AG08396 (cell line): ENCODE measurements at regions not wholly inside any gene's neighbourhood (a gene's known extent, or its start where the extent isn't known, plus 50 kb on each side); places are given as distances from the start of the nearest gene placed in this dataset.
"Not testable (repeated sequence)": the region's sequence is repeated elsewhere in the genome, so short reads cannot be mapped to it uniquely, and the experiment has no call there.

Experiments
- DNase-seq: peaks from one replicate; pipeline ENCODE4 v3.0.0; 2012; ENCODE audit warnings: low spot score, mixed read lengths

DNA sequence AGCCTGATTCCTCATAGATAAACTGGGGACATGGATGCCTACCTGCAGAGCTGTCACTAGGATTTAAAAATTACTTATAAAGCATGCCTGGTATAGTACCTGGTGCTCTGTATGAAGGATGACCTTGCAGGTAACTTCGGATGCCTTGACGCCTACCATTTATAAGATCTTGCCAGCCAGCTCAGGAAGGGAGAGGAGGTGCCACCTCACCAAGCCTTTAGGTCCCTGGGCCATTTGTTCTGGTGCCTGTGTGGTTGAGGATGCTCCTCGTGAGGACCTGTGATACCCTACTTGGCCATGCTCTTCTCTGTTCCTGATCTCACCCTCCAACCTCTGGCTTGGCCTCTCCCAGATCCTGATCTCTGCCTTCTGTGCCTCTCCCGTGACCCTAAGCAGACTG lies 85.2 kb downstream of the FDX1 start:
- no peak for DNase-seq

DNA sequence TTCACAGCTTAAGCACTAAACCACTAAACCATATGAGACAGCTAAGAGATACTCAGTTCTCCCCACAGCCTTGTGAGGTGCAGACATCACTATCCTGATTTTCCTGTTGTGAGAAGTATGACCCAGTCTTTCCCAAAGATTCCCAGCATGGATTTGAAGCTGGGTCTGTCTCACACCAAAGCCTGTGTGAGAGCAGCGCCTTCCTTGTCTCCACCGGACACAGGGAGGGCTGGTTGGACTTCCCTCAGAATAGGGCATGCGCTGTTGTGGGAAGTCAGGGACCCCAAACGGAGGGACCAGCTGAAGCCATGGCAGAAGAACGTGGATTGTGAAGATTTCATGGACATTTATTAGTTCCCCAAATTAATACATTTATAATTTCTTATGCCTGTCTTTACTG lies 87.6 kb downstream of the FDX1 start:
- DNase-seq, result not testable (repeated sequence)

DNA sequence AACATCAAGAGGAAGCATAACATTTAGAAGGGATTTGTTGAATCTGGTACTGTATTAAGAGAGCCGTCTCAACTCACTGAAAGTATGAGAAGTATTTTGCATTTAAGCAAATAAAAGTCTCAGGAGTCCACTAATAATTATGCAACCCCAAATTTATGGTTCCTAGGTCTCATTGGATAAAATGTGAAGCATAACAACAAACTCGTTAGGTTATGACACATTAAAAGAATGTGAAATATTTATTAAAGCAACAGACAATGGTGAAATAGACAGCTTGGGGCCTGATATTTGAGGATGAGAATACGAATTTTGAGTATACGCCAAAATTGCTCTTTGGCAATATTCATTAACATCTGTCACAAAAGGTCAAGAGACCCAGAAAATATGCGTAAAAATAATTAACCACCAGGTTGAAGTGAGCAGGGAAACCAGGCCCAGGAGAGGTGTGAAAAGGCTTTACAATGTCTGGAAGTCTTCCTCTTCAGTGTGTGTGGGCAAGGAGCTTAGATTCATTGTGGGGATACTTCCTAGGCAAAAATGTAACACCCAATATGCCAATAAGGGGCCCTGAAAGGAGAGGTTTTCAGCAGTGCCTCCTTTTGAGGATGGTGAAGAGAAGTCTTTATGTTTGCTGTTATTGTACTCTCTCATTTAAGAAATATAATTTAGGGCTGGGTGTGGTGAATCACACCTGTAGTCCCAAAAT lies 89.2 kb downstream of the FDX1 start:
- no peak for DNase-seq

DNA sequence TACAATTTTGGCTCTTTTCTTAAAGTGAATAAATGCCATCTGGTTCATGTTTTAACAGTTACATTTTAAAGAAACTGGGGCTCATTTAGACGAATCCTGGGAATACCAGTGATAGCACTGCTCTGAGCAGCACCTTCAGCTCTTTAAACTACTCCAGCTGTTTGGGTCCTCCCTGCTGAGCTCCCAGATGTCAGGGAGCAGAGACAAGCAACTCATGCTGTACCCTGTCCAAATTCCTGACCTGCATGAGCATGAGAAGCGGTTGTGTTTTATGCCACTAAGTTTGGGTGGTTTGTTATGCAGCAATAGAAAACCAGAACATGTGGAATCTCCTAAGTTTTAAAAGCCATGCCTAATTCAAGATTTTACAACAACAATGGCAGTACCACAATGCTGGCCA lies 90.0 kb downstream of the FDX1 start:
- no peak for DNase-seq

DNA sequence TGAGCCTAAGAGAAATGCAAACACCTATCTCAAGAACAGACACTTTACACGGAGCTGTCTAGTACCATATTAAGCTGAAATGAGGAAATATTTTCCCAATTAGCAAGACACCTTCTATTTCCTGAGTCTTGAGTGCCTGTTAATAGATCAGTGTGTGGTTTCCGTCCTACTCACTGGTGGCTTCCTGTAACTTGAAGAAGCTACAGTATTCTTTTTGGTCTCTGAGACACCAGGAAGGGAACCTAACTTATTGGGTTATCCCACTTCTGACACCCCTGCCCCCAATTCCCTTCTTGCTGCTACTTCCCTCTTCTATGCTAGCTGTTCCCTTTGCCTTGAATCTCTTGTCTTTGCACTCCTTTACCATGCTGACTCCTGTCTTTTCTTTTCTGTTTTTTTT lies 92.7 kb downstream of the FDX1 start:
- no peak for DNase-seq

DNA sequence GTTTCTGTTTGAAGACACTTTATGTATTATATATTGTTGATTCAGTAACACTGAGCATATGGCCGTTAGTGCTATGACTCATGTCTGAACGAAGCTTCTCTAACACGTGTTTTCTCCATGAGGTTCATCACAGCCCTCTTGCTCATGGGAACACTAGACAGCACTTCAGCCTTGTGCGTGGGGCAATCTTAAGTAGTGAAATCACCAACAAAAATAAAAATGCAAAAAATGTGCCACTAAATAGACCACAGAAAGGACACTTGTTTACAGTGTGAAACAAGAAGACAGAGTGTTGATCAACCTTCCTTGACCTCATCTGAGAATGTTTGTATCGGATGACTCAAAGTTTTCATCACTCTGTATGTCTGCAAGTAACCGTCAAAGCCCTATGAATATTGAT lies 94.5 kb downstream of the FDX1 start:
- peak; percentile 37 for DNase-seq

DNA sequence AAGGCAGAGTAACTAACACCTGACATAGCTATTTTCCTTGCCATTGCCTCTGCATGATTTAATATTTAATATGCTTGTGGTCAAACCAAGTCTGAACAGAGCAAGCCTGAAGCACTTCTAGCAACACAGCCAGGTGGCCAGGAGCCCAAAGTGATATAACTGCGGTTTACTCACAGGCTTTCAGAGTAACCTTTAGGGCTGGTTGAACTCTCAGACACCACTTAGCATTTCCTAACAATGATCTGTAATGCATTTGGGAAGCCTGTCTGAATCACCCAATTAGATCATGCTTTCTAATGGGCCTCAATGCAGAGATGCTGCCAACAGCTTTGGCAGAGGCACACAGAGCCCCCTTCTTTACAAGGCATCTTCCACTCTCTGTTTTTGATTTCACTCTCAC lies 96.1 kb downstream of the FDX1 start:
- peak; percentile 24 for DNase-seq

DNA sequence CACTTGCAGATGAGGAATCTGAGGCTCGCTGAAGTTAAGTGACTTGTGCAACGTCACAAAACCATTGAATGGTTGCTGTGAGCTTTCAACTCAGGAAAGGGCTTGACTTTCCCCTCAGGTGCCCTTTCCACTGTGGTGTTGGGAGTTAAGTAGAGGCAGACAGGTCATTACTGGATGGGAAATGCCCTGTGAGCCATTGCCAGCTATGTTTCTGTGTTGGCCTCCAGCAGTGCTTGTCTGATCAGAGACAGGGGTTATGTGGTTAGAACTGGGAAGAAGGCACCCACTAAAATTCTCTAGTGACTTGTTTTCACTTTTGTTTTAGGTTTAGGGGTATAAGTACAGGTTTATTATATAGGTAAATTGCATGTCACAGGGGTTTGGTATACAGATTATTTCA lies 96.6 kb downstream of the FDX1 start:
- DNase-seq, result no peak
